GM19035 (cell line): ENCODE measurements at regions not wholly inside any gene's neighbourhood (a gene's known extent, or its start where the extent isn't known, plus 50 kb on each side); places are given as distances from the start of the nearest gene placed in this dataset.
"Not testable (repeated sequence)": the region's sequence is repeated elsewhere in the genome, so short reads cannot be mapped to it uniquely, and the experiment has no call there.

Source experiments
- ATAC-seq: cut with Tn5 transposase; IDR thresholded peaks from one replicate; pipeline ENCODE4 v1.9.1; 2021; ENCODE audit not compliant: unreplicated experiment

DNA sequence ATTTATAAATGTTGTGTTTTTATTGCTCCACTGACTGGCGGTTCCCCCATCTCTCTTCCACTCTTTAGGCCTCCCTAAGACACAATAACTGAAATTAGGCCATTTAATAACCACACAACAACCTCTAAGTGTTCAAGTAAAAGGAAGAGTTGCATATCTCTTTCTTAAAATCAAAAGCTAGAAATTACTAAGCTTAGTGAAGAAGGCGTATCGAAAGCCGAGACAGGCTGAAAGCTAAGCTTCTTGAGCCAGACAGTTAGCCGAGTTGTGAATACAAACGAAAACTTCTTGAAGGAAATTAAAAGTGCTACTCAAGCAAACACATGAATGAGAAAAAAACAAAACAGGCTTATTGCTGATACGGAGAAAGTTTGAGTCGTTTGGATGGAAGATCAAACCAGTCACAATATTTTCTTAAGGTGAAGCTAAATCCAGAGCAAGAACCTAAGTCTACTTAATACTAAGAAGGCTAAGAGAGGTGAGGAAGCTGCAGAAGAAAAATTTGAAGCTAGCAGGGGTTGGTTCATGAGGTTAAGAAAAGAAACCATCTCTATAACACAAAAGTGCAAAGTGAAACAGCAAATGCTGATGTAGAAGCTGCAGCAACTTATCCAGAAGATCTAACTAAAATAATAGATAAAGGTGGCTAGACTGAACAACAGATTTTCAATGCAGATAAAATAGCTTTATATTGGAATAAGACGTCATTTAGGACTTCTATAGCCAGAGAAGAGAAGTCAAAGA lies 194.0 kb upstream of the TTC29 start:
- peak; percentile 79 for ATAC-seq

GRCh38 chr4:147151763-147152162 lies 206.1 kb upstream of the TTC29 start:
- ATAC-seq = no peak

DNA sequence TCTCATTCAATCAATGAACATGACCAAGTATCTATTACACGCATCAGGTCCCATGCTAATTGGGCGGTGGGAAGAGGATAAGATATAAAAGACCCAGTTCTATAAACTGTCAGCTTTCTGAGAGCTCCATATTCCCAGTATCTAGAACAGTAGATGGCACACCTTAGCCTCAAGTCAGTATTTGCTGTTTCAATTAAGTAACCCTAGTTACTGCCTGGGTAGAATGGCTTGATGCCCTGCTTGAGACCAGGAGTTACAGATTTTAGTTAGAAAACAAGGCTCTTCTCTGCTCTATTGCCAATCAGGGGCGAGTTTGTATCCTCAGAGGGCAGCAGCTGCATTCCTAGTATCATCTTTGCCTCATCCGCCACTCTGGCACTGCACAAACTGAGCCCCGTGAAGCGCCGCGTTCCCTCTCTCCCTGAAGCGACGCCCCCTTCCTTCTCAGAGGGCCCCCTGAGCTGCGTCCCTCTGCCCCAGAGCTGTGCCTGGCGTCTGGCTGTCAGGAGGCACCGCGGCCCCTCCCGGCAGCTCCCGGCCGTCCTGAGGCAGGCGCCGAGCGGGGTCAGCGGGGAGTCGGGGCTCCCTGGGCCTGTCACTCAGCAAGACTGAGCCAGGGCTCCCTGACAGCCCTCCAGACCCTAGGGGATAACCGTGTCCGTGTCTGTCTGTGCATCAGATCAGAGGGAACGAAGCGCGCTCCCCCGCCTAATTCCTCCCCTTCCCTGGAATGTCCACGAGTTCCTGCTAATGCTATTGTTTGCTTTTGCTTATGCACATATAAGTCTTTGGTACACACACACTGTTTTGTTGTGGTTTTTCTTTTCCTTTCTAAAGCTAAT lies 212.4 kb upstream of the TTC29 start:
- ATAC-seq = no peak

- ATAC-seq = peak; percentile 91
Observed at GRCh38 chr4:147160908-147161513, 215.3 kb upstream of the TTC29 start.

DNA sequence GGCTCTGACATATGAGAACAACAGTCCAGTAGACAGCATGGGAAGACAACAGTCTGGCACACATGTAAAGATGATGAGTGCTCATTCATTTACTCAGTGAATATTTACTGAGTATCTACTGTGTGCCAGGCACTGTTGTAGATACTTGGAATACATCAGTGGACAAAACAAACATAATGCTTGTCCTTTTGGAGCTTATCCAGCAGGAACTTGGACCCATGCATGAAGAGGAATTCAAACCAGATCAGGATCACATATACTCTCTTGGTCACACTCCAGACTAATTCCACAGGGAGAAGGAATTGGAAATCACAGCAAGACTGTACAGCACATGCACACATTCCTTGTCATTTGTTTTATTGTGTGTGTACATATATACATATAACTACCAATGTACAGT lies 217.6 kb upstream of the TTC29 start:
- no peak for ATAC-seq

GRCh38 chr4:147168200-147168599 lies 222.5 kb upstream of the TTC29 start:
- not testable (repeated sequence) for ATAC-seq

- no peak for ATAC-seq
Observed at GRCh38 chr4:147173322-147173721, 227.7 kb upstream of the TTC29 start.

DNA sequence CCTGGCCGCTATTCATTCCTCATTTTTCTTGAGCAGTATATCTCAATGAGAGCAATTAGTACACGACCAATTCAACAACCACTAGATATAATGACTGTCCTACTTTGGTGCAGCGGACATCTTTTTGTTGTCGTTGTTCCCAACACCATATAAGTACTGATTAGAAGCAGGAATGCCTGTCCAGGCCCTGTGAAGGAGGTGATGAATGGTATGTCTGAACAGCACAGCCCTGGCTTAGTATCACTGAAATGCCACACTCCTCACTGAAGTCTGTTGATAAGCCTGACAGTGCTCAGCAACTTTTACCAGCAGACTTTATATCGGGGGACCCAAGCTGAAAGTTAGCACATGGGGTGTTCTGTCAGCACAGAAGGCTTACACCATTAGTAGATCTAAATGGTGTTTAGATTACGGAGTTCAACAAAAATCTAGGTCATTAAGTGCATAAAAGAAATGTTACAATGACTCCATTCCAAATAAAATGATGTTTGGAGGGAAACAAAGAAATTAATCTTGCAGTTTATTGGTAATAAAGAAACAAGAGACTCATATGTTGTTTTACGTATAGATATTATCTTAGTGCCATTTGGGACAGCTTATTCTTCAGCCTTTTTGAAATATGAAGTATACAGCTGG lies 228.3 kb upstream of the TTC29 start:
- no peak for ATAC-seq

GRCh38 chr4:147174591-147174990 lies 228.9 kb upstream of the TTC29 start:
- ATAC-seq = no peak

- ATAC-seq = no peak
Observed at GRCh38 chr4:147175460-147176025, 229.9 kb upstream of the TTC29 start.

DNA sequence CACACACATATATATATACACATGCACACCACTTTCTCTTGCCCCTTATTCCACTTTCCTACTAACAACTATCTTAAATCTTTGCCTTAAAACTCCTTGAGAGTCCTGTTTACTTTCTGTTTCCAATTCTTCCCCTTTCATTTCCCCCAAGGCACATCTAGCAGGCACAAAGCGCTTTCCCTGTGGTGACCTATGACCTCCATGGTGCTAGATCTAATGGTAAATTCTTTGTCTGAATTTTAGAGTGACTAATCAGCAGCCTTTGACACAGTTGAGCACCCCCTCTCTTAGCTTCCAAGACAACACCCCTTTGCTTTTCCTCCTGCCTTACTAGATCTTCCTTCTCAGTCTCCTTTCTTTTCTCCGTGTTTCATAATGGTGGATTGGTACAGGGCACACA lies 236.4 kb upstream of the TTC29 start:
- no peak for ATAC-seq

DNA sequence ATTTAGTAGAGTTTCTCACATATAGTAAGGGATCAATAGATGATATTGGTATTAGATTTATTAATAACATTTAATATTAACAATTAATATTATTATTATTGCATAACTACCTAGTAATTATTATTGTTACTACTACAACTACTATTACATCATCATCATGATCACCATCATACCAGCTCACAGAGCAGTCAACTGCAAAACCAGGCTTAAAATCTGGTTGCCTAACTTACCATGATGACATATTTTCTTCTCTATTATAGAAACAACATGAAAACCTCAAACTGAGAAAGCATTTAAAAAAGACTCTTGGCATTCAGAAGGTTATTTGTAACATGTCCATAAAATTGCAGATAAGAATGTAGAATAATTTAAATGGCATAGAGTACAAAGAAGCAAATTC lies 247.0 kb upstream of the TTC29 start:
- ATAC-seq = no peak

GRCh38 chr4:147194114-147194513 lies 248.4 kb upstream of the TTC29 start:
- no peak for ATAC-seq

DNA sequence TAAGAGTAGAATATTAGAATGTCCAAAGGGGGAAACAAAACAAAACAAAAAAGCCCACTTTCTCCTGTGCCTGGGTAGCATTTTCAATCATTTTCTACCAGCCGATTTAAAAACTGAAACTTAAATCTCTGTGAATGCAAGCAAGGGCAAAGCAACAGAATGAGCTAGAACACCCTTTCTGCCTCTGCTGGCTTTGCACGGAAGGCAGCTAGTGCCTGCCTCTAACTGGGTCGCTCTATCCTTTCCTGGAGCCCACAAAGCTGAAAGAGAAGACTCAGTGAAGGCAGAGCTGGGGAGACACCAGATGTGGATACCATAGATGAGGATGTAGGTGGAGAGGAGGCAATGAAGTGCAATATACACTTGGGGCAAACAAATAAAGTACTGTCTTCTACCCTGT lies 248.9 kb upstream of the TTC29 start:
- ATAC-seq = no peak

- ATAC-seq = no peak
Observed at GRCh38 chr4:147195386-147195785, 249.7 kb upstream of the TTC29 start.

DNA sequence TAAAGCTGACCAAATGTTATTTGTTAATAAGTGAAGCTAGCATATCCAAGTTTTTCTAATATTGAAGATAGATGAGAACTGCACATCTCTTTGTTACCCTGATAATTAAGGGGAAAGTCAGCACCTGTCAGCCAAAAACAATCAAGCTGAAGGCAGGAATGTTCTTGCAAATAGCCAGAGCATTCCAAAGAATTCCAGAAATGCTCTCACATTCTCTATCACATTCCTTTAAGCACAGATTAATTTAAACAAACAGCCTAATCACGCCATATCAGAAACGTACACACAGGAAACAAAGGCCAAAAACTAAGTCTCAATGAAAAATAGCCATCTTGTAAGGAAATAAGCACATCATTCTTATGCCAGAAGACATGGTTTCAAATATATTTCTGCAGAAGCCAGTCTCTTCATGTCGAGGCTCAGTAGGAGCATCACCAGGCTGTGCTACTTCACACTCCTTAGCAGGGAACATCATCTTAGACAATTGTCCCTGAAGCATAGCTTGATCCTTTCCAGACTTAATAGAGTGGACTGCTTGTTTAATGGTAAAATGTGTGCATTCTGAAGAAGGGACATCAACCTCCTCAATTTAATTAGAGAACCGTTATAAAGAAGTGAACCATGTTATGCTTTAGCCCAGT lies 252.9 kb upstream of the TTC29 start:
- no peak for ATAC-seq

- ATAC-seq = no peak
Observed at GRCh38 chr4:147201016-147201415, 255.4 kb upstream of the TTC29 start.

DNA sequence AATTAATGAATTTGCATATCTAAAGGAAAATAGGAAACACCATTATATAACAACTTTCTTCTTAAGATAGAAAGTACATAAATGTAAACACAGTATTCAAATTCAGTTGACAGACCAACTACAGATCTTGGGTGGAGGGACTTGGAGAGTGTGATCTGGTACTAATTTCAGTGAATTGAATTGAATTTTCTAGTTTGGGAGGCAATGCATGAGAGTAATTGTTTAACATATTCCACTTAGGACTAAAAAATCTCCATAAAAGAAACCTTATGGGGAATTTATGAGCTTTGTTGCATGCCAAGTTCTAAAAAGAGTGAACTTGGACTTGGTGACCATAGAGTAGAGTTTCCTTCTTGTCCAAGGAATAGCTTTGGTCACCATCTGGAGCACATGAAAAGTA lies 261.1 kb upstream of the TTC29 start:
- ATAC-seq = no peak

GRCh38 chr4:147207911-147208310 lies 262.2 kb upstream of the TTC29 start:
- no peak for ATAC-seq

DNA sequence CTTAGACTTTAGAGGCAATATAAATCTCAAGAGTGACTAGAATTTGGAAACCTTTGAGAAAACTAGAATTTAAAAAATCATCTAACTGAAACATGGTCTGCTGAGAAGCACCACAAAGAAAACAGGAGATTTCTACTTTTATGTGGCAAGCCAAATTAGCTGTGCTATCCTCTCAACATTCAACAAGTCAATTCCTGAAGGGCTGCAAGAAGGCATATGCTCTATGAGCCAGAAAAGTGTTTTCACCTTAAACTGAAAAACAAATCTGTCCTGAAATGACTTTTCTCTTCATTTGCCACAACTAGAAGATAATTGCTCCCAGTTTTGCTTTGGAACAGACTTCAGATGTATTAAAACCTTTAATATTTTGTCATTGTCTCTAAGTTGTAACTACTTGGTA lies 263.2 kb upstream of the EDNRA start:
- ATAC-seq = no peak

GRCh38 chr4:147219145-147219544 lies 261.8 kb upstream of the EDNRA start:
- no peak for ATAC-seq
